Testis (tissue), 2 donors: ENCODE measurements at regions not wholly inside any gene's neighbourhood (a gene's known extent, or its start where the extent isn't known, plus 50 kb on each side); places are given as distances from the start of the nearest gene placed in this dataset.

Experiments
- DNase-seq: peaks from one replicate; pipeline ENCODE4 v3.0.0-alpha.2; 2019
- H3K27ac ChIP-seq, 2 donors: fragments of 200-600 bp; sonication (generic); one replicate each; pipeline ENCODE4 v1.5.1; 2019
- H3K27me3 ChIP-seq: fragments of 200-600 bp; sonication (generic); one replicate; pipeline ENCODE4 v1.5.1; 2019
- H3K36me3 ChIP-seq: fragments of 200-600 bp; sonication (generic); one replicate; pipeline ENCODE4 v1.5.1; 2017; ENCODE audit warnings: low read depth; ENCODE audit errors: missing control alignments
- H3K4me1 ChIP-seq: fragments of 200-600 bp; sonication (generic); one replicate; pipeline ENCODE4 v1.5.1; 2019
- H3K4me3 ChIP-seq, 2 donors: fragments of 200-600 bp; sonication (generic); one replicate each; pipeline ENCODE4 v1.5.1; 2017 to 2019
- H3K9me3 ChIP-seq: fragments of 200-600 bp; sonication (generic); one replicate; pipeline ENCODE4 v1.5.1; 2017
- POLR2A ChIP-seq: fragments of 450-650 bp; IDR thresholded peaks from one replicate; pipeline ENCODE4 v1.6.1; 2017; ENCODE audit warnings: antibody characterized with exemption, mild to moderate bottlenecking, moderate library complexity
- WGBS, 2 donors: methylation state at CpG; one replicate each; pipeline ENCODE4 v1.1.5; 2018; 5-methylcytosine and 5-hydroxymethylcytosine counted together
- intact Hi-C: fragments of 100-400 bp; cut with DNase I; formaldehyde crosslinking; loops from one replicate; pipeline ENCODE4 v1.15.1; 2023; ENCODE audit warnings: low total_unique reads
- TF ChIP-seq, protein P1 (sequence below), 3 experiments: fragments of 450-650 bp in 2 of 3; fragments of 200-600 bp in 1 of 3; sonication (generic) in 1 of 3; IDR thresholded peaks; one replicate each; pipeline ENCODE4 v1.5.1; 2016 to 2019; ENCODE audit warnings: antibody characterized with exemption in 3 of 3, mild to moderate bottlenecking in 2 of 3, moderate library complexity in 1 of 3

DNA sequence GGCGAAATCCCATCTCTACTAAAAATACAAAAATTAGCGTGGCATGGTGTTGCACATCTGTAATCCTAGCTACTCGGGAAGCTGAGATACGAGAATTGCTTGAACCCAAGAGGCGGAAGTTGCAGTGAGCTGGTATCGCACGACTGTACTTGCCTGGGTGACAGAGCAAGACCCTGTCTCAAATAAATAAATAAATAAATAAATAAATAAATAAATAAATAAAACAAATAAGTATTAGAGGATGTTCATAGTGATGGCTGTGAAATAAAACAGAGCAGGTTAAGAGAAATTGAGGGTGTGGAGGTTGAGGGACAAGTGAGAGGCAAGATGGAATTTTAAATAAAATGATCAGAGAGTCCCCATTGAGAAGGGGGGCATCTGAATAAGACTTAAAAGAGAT lies 124.7 kb upstream of the DST start:
- no peaks in the 10 kb centered on the region for H3K9me3 ChIP-seq
- no peak overlapping the region for H3K27ac ChIP-seq
- 92 to 95% methylated on average over 7 of the region's 7 CpGs for WGBS, 2 donors
- H3K4me1 ChIP-seq = no peaks in the 10 kb centered on the region
- H3K4me3 ChIP-seq = no peak overlapping the region
- no peak for DNase-seq
- no peaks in the 10 kb centered on the region for H3K36me3 ChIP-seq
- H3K27me3 ChIP-seq = no peaks in the 10 kb centered on the region
- TF ChIP-seq, protein P1, sequence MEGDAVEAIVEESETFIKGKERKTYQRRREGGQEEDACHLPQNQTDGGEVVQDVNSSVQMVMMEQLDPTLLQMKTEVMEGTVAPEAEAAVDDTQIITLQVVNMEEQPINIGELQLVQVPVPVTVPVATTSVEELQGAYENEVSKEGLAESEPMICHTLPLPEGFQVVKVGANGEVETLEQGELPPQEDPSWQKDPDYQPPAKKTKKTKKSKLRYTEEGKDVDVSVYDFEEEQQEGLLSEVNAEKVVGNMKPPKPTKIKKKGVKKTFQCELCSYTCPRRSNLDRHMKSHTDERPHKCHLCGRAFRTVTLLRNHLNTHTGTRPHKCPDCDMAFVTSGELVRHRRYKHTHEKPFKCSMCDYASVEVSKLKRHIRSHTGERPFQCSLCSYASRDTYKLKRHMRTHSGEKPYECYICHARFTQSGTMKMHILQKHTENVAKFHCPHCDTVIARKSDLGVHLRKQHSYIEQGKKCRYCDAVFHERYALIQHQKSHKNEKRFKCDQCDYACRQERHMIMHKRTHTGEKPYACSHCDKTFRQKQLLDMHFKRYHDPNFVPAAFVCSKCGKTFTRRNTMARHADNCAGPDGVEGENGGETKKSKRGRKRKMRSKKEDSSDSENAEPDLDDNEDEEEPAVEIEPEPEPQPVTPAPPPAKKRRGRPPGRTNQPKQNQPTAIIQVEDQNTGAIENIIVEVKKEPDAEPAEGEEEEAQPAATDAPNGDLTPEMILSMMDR (IDR thresholded peaks at IDR 0.05) = no peak
- TF ChIP-seq POLR2A = no peak
- intact Hi-C loops = no loop called here

GRCh38 chr6:56766806-56767178 lies 124.1 kb upstream of the DST start:
- intact Hi-C loops = no loop called here
- 90 to 100% methylated on average over 1 of the region's 1 CpG for WGBS, 2 donors
- no peak for DNase-seq
- H3K4me1 ChIP-seq = no peaks in the 10 kb centered on the region
- H3K9me3 ChIP-seq = no peaks in the 10 kb centered on the region
- H3K27ac ChIP-seq = no peak overlapping the region
- TF ChIP-seq, protein P1 (IDR thresholded peaks at IDR 0.05) = no peak
- no peak for TF ChIP-seq POLR2A
- H3K4me3 ChIP-seq = no peak overlapping the region
- no peaks in the 10 kb centered on the region for H3K27me3 ChIP-seq
- H3K36me3 ChIP-seq = no peaks in the 10 kb centered on the region

- no peaks in the 10 kb centered on the region for H3K36me3 ChIP-seq
- no peaks in the 10 kb centered on the region for H3K27me3 ChIP-seq
- H3K4me1 ChIP-seq = no peaks in the 10 kb centered on the region
- no peak overlapping the region for H3K4me3 ChIP-seq
- TF ChIP-seq, protein P1 (IDR thresholded peaks at IDR 0.05) = no peak
- no peak for TF ChIP-seq POLR2A
- intact Hi-C loops = no loop called here
- no peaks in the 10 kb centered on the region for H3K9me3 ChIP-seq
- H3K27ac ChIP-seq = no peak overlapping the region
- 92 to 99% methylated on average over 14 of the region's 14 CpGs for WGBS, 2 donors
- DNase-seq = no peak
Measured at GRCh38 chr6:56766139-56766805, 123.6 kb upstream of the DST start.

- Histone ChIP-seq H3K4me1 (no peaks in the 10 kb centered on the region), H3K36me3 (no peaks in the 10 kb centered on the region), H3K27me3 (no peaks in the 10 kb centered on the region), H3K9me3 (no peaks in the 10 kb centered on the region), H3K27ac (no peak overlapping the region), H3K4me3 (no peak overlapping the region)
- TF ChIP-seq, protein P1 (IDR thresholded peaks at IDR 0.05) = no peak
- TF ChIP-seq POLR2A = no peak
- intact Hi-C loops = no loop called here
- DNase-seq = no peak
- WGBS, 2 donors = 80 to 90% methylated on average over 2 of the region's 2 CpGs
Measured at GRCh38 chr6:56765494-56765893, 122.8 kb upstream of the DST start.

DNA sequence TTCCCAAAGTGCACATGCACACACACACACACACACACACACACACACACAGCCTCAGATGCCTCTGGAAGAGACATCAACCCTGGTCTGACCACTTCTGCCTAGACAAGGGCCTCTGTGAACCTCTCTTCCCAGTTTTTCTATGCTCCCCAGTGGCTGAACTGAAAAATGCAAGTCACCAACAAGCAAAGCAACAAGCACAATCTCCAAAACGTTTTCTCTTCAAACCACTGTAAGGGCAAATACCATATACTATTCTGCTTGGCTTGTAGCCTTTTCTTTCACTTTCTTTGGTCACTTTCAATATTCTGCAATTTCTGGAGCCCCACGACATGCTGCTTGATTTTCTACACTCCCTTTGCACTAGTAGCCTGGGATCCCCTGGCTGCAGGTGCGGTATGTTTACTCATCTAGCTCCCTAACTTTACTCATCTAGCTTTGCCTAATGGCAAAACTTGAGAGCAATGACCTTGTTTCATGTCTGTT lies 121.4 kb upstream of the DST start:
- H3K36me3 ChIP-seq = no peaks in the 10 kb centered on the region
- no peaks in the 10 kb centered on the region for H3K27me3 ChIP-seq
- no peak overlapping the region for H3K27ac ChIP-seq
- 60 to 67% methylated on average over 3 of the region's 3 CpGs for WGBS, 2 donors
- no peak overlapping the region for H3K4me3 ChIP-seq
- no peak for DNase-seq
- TF ChIP-seq POLR2A = no peak
- TF ChIP-seq, protein P1 (IDR thresholded peaks at IDR 0.05) = no peak
- no peaks in the 10 kb centered on the region for H3K4me1 ChIP-seq
- intact Hi-C loops = no loop called here
- H3K9me3 ChIP-seq = no peaks in the 10 kb centered on the region
